HepG2 (cell line): ENCODE measurements at regions not wholly inside any gene's neighbourhood (a gene's known extent, or its start where the extent isn't known, plus 50 kb on each side); places are given as distances from the start of the nearest gene placed in this dataset.

ENCODE experiments used
- ATAC-seq: fragments of 200-7000 bp; cut with Tn5 transposase; 3 replicates; pipeline ENCODE4 v1.9.1; 2020; ENCODE audit warnings: mild to moderate bottlenecking, moderate library complexity
- BruUV-seq: library from RNA; stranded (reverse); fragments of 400-500 nt; replicated peaks from 2 replicates; lab custom pipeline; 2021; lab: Mats Ljungman, UMichigan
- CTCF ChIA-PET: fragments of 300-600 bp; formaldehyde crosslinking; extraction: SDS; loops from one replicate; lab custom pipeline; 2021; ENCODE audit warnings: low total read pairs, inconsistent platforms, low intra/inter-chr PET ratio; lab: Yijun Ruan, JAX
- POLR2A ChIA-PET: fragments of 350-600 bp; sonication (Branson Sonifier 250); formaldehyde crosslinking; loops from one replicate; lab custom pipeline; 2020; ENCODE audit warnings: antibody characterized with exemption, inconsistent platforms; lab: Yijun Ruan, JAX
- DNase-seq: peaks from one replicate; pipeline ENCODE4 v3.0.0-alpha.2; 2015; ENCODE audit warnings: low spot score
- FAIRE-seq: peaks from 3 replicates; lab custom pipeline; 2011; peaks lifted over from hg19 to GRCh38; lab: Jason Lieb, UNC
- H2AFZ ChIP-seq: one replicate; pipeline ENCODE4 v1.6.1; 2011; ENCODE audit warnings: low read length, inconsistent platforms
- H3K27ac ChIP-seq: fragments of 300-600 bp; 3 replicates; pipeline ENCODE4 v1.8.0; 2011; ENCODE audit warnings: mixed run types, mild to moderate bottlenecking, mixed read lengths, low read length, inconsistent platforms; ENCODE audit not compliant: insufficient read depth; ENCODE audit errors: extremely low read length
- H3K27me3 ChIP-seq, 2 experiments: fragments of 200-600 bp in 1 of 2; 2 replicates in 1 of 2; 3 replicates in 1 of 2; pipeline versions ENCODE4 v1.6.0 to v1.8.0; 2011; ENCODE audit warnings: low read length in 2 of 2, mild to moderate bottlenecking in 2 of 2, moderate library complexity in 2 of 2, inconsistent platforms in 1 of 2; ENCODE audit not compliant: insufficient read depth in 2 of 2, control insufficient read depth in 1 of 2
- H3K36me3 ChIP-seq, 2 experiments: fragments of 200-600 bp in 1 of 2; replicated peaks in 1 of 2; 2 replicates in 1 of 2; 3 replicates in 1 of 2; pipeline versions ENCODE4 v1.5.1 to v1.8.0; 2011; ENCODE audit warnings: low read length in 2 of 2, inconsistent platforms in 1 of 2; ENCODE audit not compliant: insufficient read depth in 2 of 2, control insufficient read depth in 1 of 2
- H3K4me1 ChIP-seq: 2 replicates; pipeline ENCODE4 v1.5.1; 2012; ENCODE audit warnings: low read length, inconsistent platforms; ENCODE audit not compliant: insufficient read depth
- H3K4me2 ChIP-seq: 2 replicates; pipeline ENCODE4 v1.6.0; 2011; ENCODE audit warnings: low read depth, low read length, inconsistent platforms
- H3K4me3 ChIP-seq, 3 experiments: fragments of 200-600 bp in 1 of 3; sonication (generic), shearing (Covaris generic) in 1 of 3; replicated peaks in 1 of 3; 2 replicates each; pipeline ENCODE4 v1.5.1; 2011 to 2016; ENCODE audit warnings: low read length in 3 of 3, inconsistent platforms in 2 of 3, low read depth in 2 of 3, mild to moderate bottlenecking in 2 of 3, control low read depth in 1 of 3, mixed read lengths in 1 of 3; ENCODE audit not compliant: insufficient read depth in 1 of 3
- H3K79me2 ChIP-seq: one replicate; pipeline ENCODE4 v1.6.1; 2011; ENCODE audit warnings: low read length, inconsistent platforms; ENCODE audit not compliant: insufficient read depth
- H3K9ac ChIP-seq: 2 replicates; pipeline ENCODE4 v1.6.0; 2011; ENCODE audit warnings: mild to moderate bottlenecking, low read depth, low read length, inconsistent platforms; ENCODE audit not compliant: insufficient read depth
- H3K9me3 ChIP-seq: 2 replicates; pipeline ENCODE4 v1.5.1; 2012; ENCODE audit warnings: mild to moderate bottlenecking, low read length
- H4K20me1 ChIP-seq: 2 replicates; pipeline ENCODE4 v1.6.0; 2011; ENCODE audit warnings: inconsistent platforms, mild to moderate bottlenecking, low read length, moderate library complexity; ENCODE audit not compliant: insufficient read depth
- BRD4 ChIP-seq: sonication (generic); formaldehyde crosslinking; IDR thresholded peaks from 2 replicates; pipeline ENCODE4 v1.4.0; 2020; ENCODE audit warnings: missing genetic modification reagents
- GATAD2A ChIP-seq: IDR thresholded peaks from 2 replicates; pipeline ENCODE4 v1.6.1; 2016
- SMARCE1 ChIP-seq: fragments of 450-650 bp; IDR thresholded peaks from 2 replicates; pipeline ENCODE4 v1.6.1; 2017; ENCODE audit warnings: borderline replicate concordance
- SP1 ChIP-seq, 2 experiments: fragments of 450-650 bp in 1 of 2; sonication (generic) in 1 of 2; formaldehyde crosslinking in 1 of 2; IDR thresholded peaks; 2 replicates each; pipeline versions ENCODE4 v1.4.0 to v1.6.1; 2016 to 2020; ENCODE audit warnings: missing genetic modification reagents in 1 of 2
- ZNF225 ChIP-seq: sonication (generic); formaldehyde crosslinking; IDR thresholded peaks from 2 replicates; pipeline ENCODE4 v1.4.0; 2020; ENCODE audit warnings: mild to moderate bottlenecking, missing genetic modification reagents
- ZNF234 ChIP-seq: sonication (generic); formaldehyde crosslinking; conservative IDR thresholded peaks from 2 replicates; pipeline ENCODE4 v1.5.1; 2020; ENCODE audit warnings: mild to moderate bottlenecking, missing genetic modification reagents
- ZNF430 ChIP-seq: sonication (generic); formaldehyde crosslinking; IDR thresholded peaks from 2 replicates; pipeline ENCODE4 v1.9.0; 2021; ENCODE audit warnings: mild to moderate bottlenecking, missing genetic modification reagents
- ZNF564 ChIP-seq: sonication (generic); formaldehyde crosslinking; IDR thresholded peaks from 2 replicates; pipeline ENCODE4 v1.8.1; 2023; ENCODE audit warnings: mild to moderate bottlenecking, missing genetic modification reagents
- ZNF75D ChIP-seq: sonication (generic); formaldehyde crosslinking; IDR thresholded peaks from 2 replicates; pipeline ENCODE4 v1.8.1; 2023; ENCODE audit warnings: missing genetic modification reagents, mild to moderate bottlenecking, borderline replicate concordance
- WGBS: methylation state at CpG from one replicate; pipeline ENCODE4 v1.1.6; 2017; ENCODE audit warnings: low lambda C conversion rate; 5-methylcytosine and 5-hydroxymethylcytosine counted together
- in situ Hi-C: cut with HindIII; loops from 2 replicates; pipeline ENCODE4 v1.10.0; 2017; ENCODE audit warnings: low pct_unique_long_range_greater_than_20kb; ENCODE audit not compliant: extremely low pct_ligation_motif_present
- intact Hi-C: fragments of 100-400 bp; cut with micrococcal nuclease; formaldehyde crosslinking; loops from one replicate; pipeline ENCODE4 v1.10.0; 2022; ENCODE audit not compliant: unreplicated experiment
- TF ChIP-seq, protein P1 (sequence below): IDR thresholded peaks from 2 replicates; pipeline ENCODE4 v1.6.1; 2016; ENCODE audit warnings: low read depth
- TF ChIP-seq, protein P2 (sequence below): IDR thresholded peaks from 2 replicates; pipeline ENCODE4 v1.6.1; 2016; ENCODE audit warnings: missing genetic modification reagents, missing compliant biosample characterization

DNA sequence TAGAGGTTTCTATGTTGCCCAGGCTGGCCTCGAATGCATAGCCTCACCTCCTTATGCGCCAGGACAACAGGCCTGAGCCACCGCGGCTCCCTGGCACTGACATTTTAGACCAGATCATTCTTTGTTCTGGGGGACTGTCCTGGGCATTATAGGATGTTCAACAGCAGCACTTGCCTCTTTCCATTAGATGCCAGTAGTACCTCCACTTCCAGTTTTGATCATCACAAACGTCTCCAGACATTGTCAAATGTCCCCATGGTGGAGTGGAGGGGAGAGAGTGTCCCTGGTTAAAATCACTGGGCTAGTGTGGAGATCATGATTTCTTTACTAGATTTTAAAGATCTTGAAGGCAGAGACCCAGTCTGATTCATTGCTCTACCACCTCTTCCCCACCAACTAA, 125.2 kb upstream of the MKLN1 start:
- ATAC-seq, result no peak
- no peaks in the 10 kb centered on the region for H3K4me1 ChIP-seq
- intact Hi-C loops, result no loop called here
- H3K9me3 ChIP-seq, result no peaks in the 10 kb centered on the region
- H3K4me3 ChIP-seq, result no peak overlapping the region
- H3K79me2 ChIP-seq, result no peaks in the 10 kb centered on the region
- FAIRE-seq, result no peak
- H3K27me3 ChIP-seq, result peaks cover 0 to 13% of the 10 kb centered on the region in 2 experiments; a peak in 2 of 5 replicates
- no TSS peak for BruUV-seq
- H3K4me2 ChIP-seq, result no peak overlapping the region
- CTCF ChIA-PET, result no interaction called here
- H3K36me3 ChIP-seq, result no peaks in the 10 kb centered on the region
- H3K9ac ChIP-seq, result no peak overlapping the region
- H4K20me1 ChIP-seq, result no peaks in the 10 kb centered on the region
- in situ Hi-C loops, result no loop called here
- POLR2A ChIA-PET, result no interaction called here
- DNase-seq, result no peak
- H2AFZ ChIP-seq, result no peak overlapping the region
- no peak overlapping the region for H3K27ac ChIP-seq
- 55% methylated on average over 5 of the region's 5 CpGs for WGBS
- no peak for TF ChIP-seq ZNF564
- TF ChIP-seq ZNF234, result no peak
- TF ChIP-seq, protein P1, sequence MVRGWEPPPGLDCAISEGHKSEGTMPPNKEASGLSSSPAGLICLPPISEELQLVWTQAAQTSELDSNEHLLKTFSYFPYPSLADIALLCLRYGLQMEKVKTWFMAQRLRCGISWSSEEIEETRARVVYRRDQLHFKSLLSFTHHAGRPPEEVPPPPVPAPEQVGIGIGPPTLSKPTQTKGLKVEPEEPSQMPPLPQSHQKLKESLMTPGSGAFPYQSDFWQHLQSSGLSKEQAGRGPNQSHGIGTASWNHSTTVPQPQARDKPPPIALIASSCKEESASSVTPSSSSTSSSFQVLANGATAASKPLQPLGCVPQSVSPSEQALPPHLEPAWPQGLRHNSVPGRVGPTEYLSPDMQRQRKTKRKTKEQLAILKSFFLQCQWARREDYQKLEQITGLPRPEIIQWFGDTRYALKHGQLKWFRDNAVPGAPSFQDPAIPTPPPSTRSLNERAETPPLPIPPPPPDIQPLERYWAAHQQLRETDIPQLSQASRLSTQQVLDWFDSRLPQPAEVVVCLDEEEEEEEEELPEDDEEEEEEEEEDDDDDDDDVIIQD, result no peak
- no peak for TF ChIP-seq ZNF430
- TF ChIP-seq SP1 (IDR thresholded peaks at IDR 0.05), result no peak
- no peak for TF ChIP-seq SP1 (CRISPR knock-in tag; IDR thresholded peaks at IDR 0.05)
- TF ChIP-seq, protein P2, sequence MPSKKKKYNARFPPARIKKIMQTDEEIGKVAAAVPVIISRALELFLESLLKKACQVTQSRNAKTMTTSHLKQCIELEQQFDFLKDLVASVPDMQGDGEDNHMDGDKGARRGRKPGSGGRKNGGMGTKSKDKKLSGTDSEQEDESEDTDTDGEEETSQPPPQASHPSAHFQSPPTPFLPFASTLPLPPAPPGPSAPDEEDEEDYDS, result no peak
- no peak for TF ChIP-seq GATAD2A (CRISPR knock-in tag)
- TF ChIP-seq BRD4, result no peak
- no peak for TF ChIP-seq ZNF225 (CRISPR knock-in tag)
- no peak for TF ChIP-seq ZNF75D
- TF ChIP-seq SMARCE1, result no peak
